GM12892 (cell line): ENCODE measurements at regions not wholly inside any gene's neighbourhood (a gene's known extent, or its start where the extent isn't known, plus 50 kb on each side); places are given as distances from the start of the nearest gene placed in this dataset.
"Not testable (repeated sequence)": the region's sequence is repeated elsewhere in the genome, so short reads cannot be mapped to it uniquely, and the experiment has no call there.

Source experiments
- POLR2A ChIP-seq: IDR thresholded peaks from 2 replicates; pipeline ENCODE4 v1.6.1; 2011; ENCODE audit warnings: low read depth, low read length, control low read depth
- POLR2AphosphoS5 ChIP-seq: IDR thresholded peaks from 2 replicates; pipeline ENCODE4 v1.6.1; 2011; ENCODE audit warnings: low read depth, low read length, control low read depth
- TAF1 ChIP-seq: IDR thresholded peaks from 2 replicates; pipeline ENCODE4 v1.6.1; 2011; ENCODE audit warnings: low read depth, mild to moderate bottlenecking, control low read depth, low read length, borderline replicate concordance

GRCh38 chr2:89112434-89112833 lies 421.0 kb downstream of the RPIA start:
- not testable (repeated sequence) for TF ChIP-seq POLR2A, TAF1, POLR2AphosphoS5
